ENCODE measurements at regions not wholly inside any gene's neighbourhood (a gene's known extent, or its start where the extent isn't known, plus 50 kb on each side); places are given as distances from the start of the nearest gene placed in this dataset.

- no peak for DNase-seq
Measured at GRCh38 chr10:1882180-1882579, 144.9 kb upstream of the ADARB2 start.

- no peak for DNase-seq
Measured at GRCh38 chr10:1881636-1882035, 144.3 kb upstream of the ADARB2 start.

GRCh38 chr10:1874533-1874932 lies 137.2 kb upstream of the ADARB2 start:
- no peak for DNase-seq

GRCh38 chr10:1873661-1874315 lies 136.5 kb upstream of the ADARB2 start:
- DNase-seq, result no peak

GRCh38 chr10:1872151-1872726 lies 134.9 kb upstream of the ADARB2 start:
- no peak for DNase-seq

GRCh38 chr10:1870491-1870890 lies 133.2 kb upstream of the ADARB2 start:
- DNase-seq, result no peak

- no peak for DNase-seq
Measured at GRCh38 chr10:1869861-1870260, 132.5 kb upstream of the ADARB2 start.

GRCh38 chr10:1860351-1860750 lies 123.0 kb upstream of the ADARB2 start:
- DNase-seq, result no peak

GRCh38 chr10:1858547-1858946 lies 121.2 kb upstream of the ADARB2 start:
- DNase-seq, result no peak

GRCh38 chr10:1858048-1858447 lies 120.7 kb upstream of the ADARB2 start:
- no peak for DNase-seq

- no peak for DNase-seq
Measured at GRCh38 chr10:1855911-1856310, 118.6 kb upstream of the ADARB2 start.

GRCh38 chr10:1854271-1854670 lies 116.9 kb upstream of the ADARB2 start:
- no peak for DNase-seq

- DNase-seq, result no peak
Measured at GRCh38 chr10:1853801-1854200, 116.5 kb upstream of the ADARB2 start.

GRCh38 chr10:1852841-1853240 lies 115.5 kb upstream of the ADARB2 start:
- no peak for DNase-seq

- DNase-seq, result no peak
Measured at GRCh38 chr10:1851762-1852161, 114.4 kb upstream of the ADARB2 start.

- no peak for DNase-seq
Measured at GRCh38 chr10:1850971-1851527, 113.7 kb upstream of the ADARB2 start.

- no peak for DNase-seq
Measured at GRCh38 chr10:1847361-1847760, 110.0 kb upstream of the ADARB2 start.

GRCh38 chr10:1846032-1846431 lies 108.7 kb upstream of the ADARB2 start:
- no peak for DNase-seq

- DNase-seq, result no peak
Measured at GRCh38 chr10:1841759-1842158, 104.4 kb upstream of the ADARB2 start.

- no peak for DNase-seq
Measured at GRCh38 chr10:1829712-1830111, 92.4 kb upstream of the ADARB2 start.

GRCh38 chr10:1824928-1825327 lies 87.6 kb upstream of the ADARB2 start:
- no peak for DNase-seq

GRCh38 chr10:1814556-1814955 lies 77.2 kb upstream of the ADARB2 start:
- no peak for DNase-seq

GRCh38 chr10:1809139-1809741 lies 71.9 kb upstream of the ADARB2 start:
- no peak for DNase-seq

Data from muscle of back (tissue), 3 donors.